OCI-LY7 (cell line): ENCODE measurements at regions not wholly inside any gene's neighbourhood (a gene's known extent, or its start where the extent isn't known, plus 50 kb on each side); places are given as distances from the start of the nearest gene placed in this dataset.

ENCODE experiments used
- BruUV-seq: library from RNA; stranded (reverse); fragments of 400-500 nt; replicated peaks from 2 replicates; lab custom pipeline; 2021; lab: Mats Ljungman, UMichigan
- CTCF ChIA-PET: fragments of 300-600 bp; sonication (Branson Sonifier 250); formaldehyde crosslinking; loops from one replicate; lab custom pipeline; 2022; ENCODE audit warnings: antibody characterized with exemption; ENCODE audit not compliant: unreplicated experiment; lab: Charles Lee
- POLR2A ChIA-PET: fragments of 300-600 bp; sonication (Branson Sonifier 250); formaldehyde crosslinking; loops from one replicate; lab custom pipeline; 2022; ENCODE audit warnings: antibody characterized with exemption; lab: Charles Lee
- DNase-seq: peaks from one replicate; pipeline ENCODE4 v3.0.0-alpha.2; 2015; ENCODE audit warnings: low spot score
- H2AFZ ChIP-seq: fragments of 200-600 bp; sonication (generic), shearing (Covaris generic); 2 replicates; pipeline ENCODE4 v1.6.1; 2014; ENCODE audit warnings: mild to moderate bottlenecking, antibody characterized with exemption, low read length, moderate library complexity
- H3K27ac ChIP-seq: fragments of 200-600 bp; sonication (generic); 2 replicates; pipeline ENCODE4 v1.5.1; 2014; ENCODE audit warnings: mixed run types, low read depth, mild to moderate bottlenecking, moderate library complexity, low read length, inconsistent platforms; ENCODE audit not compliant: poor library complexity, severe bottlenecking
- H3K36me3 ChIP-seq: fragments of 200-600 bp; sonication (generic); 2 replicates; pipeline ENCODE4 v1.6.1; 2014; ENCODE audit warnings: mild to moderate bottlenecking, antibody characterized with exemption, low read length, moderate library complexity, mixed read lengths; ENCODE audit not compliant: insufficient read depth
- H3K4me1 ChIP-seq: fragments of 200-600 bp; sonication (generic); 2 replicates; pipeline ENCODE4 v1.5.1; 2014; ENCODE audit warnings: mild to moderate bottlenecking, low read length; ENCODE audit not compliant: insufficient read depth, poor library complexity, severe bottlenecking
- H3K4me2 ChIP-seq: fragments of 200-600 bp; sonication (generic); 2 replicates; pipeline ENCODE4 v1.6.1; 2014; ENCODE audit warnings: mild to moderate bottlenecking, low read length
- H3K4me3 ChIP-seq: fragments of 200-600 bp; sonication (generic); 2 replicates; pipeline ENCODE4 v1.5.1; 2014; ENCODE audit warnings: mild to moderate bottlenecking, low read depth, low read length; ENCODE audit not compliant: poor library complexity, severe bottlenecking
- H3K79me2 ChIP-seq: fragments of 200-600 bp; sonication (generic); 2 replicates; pipeline ENCODE4 v1.6.1; 2016; ENCODE audit warnings: low read depth, mild to moderate bottlenecking, low read length, moderate library complexity, mixed read lengths; ENCODE audit not compliant: insufficient read depth
- H3K9me2 ChIP-seq: fragments of 200-600 bp; sonication (generic); 2 replicates; pipeline ENCODE4 v1.6.1; 2016; ENCODE audit warnings: mild to moderate bottlenecking, low read length, mixed read lengths; ENCODE audit not compliant: insufficient read depth
- H3K9me3 ChIP-seq: fragments of 200-600 bp; sonication (generic); 2 replicates; pipeline ENCODE4 v1.6.1; 2014; ENCODE audit warnings: mild to moderate bottlenecking, mixed run types, low read length, mixed read lengths
- H4K20me1 ChIP-seq: fragments of 200-600 bp; sonication (generic); 2 replicates; pipeline ENCODE4 v1.6.1; 2014; ENCODE audit warnings: mild to moderate bottlenecking, antibody characterized with exemption, low read length, moderate library complexity, mixed read lengths; ENCODE audit not compliant: insufficient read depth
- CTCF ChIP-seq: fragments of 200-600 bp; sonication (generic); conservative IDR thresholded peaks from 2 replicates; pipeline ENCODE4 v1.5.1; 2014; ENCODE audit warnings: mild to moderate bottlenecking, antibody characterized with exemption, low read length, moderate library complexity, mixed read lengths
- EZH2phosphoT487 ChIP-seq: fragments of 200-600 bp; sonication (generic); IDR thresholded peaks from 2 replicates; pipeline ENCODE4 v1.6.1; 2018; ENCODE audit warnings: low read depth, borderline replicate concordance, mild to moderate bottlenecking, mixed run types, antibody characterized with exemption, low read length, moderate library complexity, mixed read lengths
- intact Hi-C: fragments of 100-400 bp; cut with micrococcal nuclease; formaldehyde crosslinking; loops from one replicate; pipeline ENCODE4 v1.10.0; 2022; ENCODE audit not compliant: unreplicated experiment

DNA sequence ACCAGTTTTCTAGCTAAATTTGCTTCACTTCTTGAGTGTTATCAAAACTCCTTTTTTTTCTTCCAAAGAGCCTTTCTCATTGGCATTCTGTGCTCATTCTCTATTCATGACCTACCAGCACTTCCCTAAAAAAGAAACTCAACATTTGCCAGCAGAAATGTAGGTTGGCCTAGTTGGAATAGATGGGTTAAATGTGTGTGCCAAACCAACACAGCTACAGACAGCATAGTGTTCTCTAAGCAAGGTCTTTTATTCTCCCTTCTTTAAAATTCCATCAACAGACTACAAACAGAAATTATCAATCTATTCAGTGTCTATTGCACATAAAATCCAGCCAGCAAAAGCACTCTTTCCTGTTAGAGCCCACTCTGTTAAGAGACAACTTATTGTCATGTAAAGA, 255.8 kb upstream of the PUM3 start:
- Histone ChIP-seq H4K20me1 (no peaks in the 10 kb centered on the region), H3K9me2 (no peaks in the 10 kb centered on the region), H3K4me2 (no peak overlapping the region), H3K4me1 (no peaks in the 10 kb centered on the region), H3K4me3 (no peak overlapping the region), H3K36me3 (no peaks in the 10 kb centered on the region), H2AFZ (no peak overlapping the region), H3K9me3 (no peaks in the 10 kb centered on the region), H3K79me2 (no peaks in the 10 kb centered on the region), H3K27ac (no peak overlapping the region)
- DNase-seq, result no peak
- no TSS peak for BruUV-seq
- intact Hi-C loops, result no loop called here
- ChIA-PET CTCF (no interaction called here), POLR2A (no interaction called here)
- TF ChIP-seq CTCF, result no peak
- TF ChIP-seq EZH2phosphoT487, result no peak

- no peaks in the 10 kb centered on the region for H4K20me1 ChIP-seq
- TF ChIP-seq EZH2phosphoT487, result no peak
- no peak for TF ChIP-seq CTCF
- H3K4me3 ChIP-seq, result no peak overlapping the region
- no peaks in the 10 kb centered on the region for H3K79me2 ChIP-seq
- no peaks in the 10 kb centered on the region for H3K9me2 ChIP-seq
- no peak overlapping the region for H3K27ac ChIP-seq
- ChIA-PET POLR2A (no interaction called here), CTCF (no interaction called here)
- H3K36me3 ChIP-seq, result no peaks in the 10 kb centered on the region
- no peak overlapping the region for H3K4me2 ChIP-seq
- no peak for DNase-seq
- H2AFZ ChIP-seq, result no peak overlapping the region
- intact Hi-C loops, result no loop called here
- H3K4me1 ChIP-seq, result no peaks in the 10 kb centered on the region
- no TSS peak for BruUV-seq
- H3K9me3 ChIP-seq, result no peaks in the 10 kb centered on the region
These were observed 244.3 kb upstream of the PUM3 start for GRCh38 chr9:3088219-3088618.

- no peaks in the 10 kb centered on the region for H3K79me2 ChIP-seq
- H3K4me2 ChIP-seq, result no peak overlapping the region
- H4K20me1 ChIP-seq, result no peaks in the 10 kb centered on the region
- no peak overlapping the region for H2AFZ ChIP-seq
- no peaks in the 10 kb centered on the region for H3K9me2 ChIP-seq
- no peaks in the 10 kb centered on the region for H3K4me1 ChIP-seq
- BruUV-seq, result no TSS peak
- ChIA-PET POLR2A (no interaction called here), CTCF (no interaction called here)
- H3K4me3 ChIP-seq, result no peak overlapping the region
- intact Hi-C loops, result no loop called here
- no peak for DNase-seq
- no peak overlapping the region for H3K27ac ChIP-seq
- TF ChIP-seq EZH2phosphoT487 (no peak), CTCF (no peak)
- H3K9me3 ChIP-seq, result no peaks in the 10 kb centered on the region
- no peaks in the 10 kb centered on the region for H3K36me3 ChIP-seq
These were observed 243.8 kb upstream of the PUM3 start for GRCh38 chr9:3087697-3088096.
